Left renal cortex interstitium (tissue), 4 donors: ENCODE measurements at regions not wholly inside any gene's neighbourhood (a gene's known extent, or its start where the extent isn't known, plus 50 kb on each side); places are given as distances from the start of the nearest gene placed in this dataset.
"Not testable (repeated sequence)": the region's sequence is repeated elsewhere in the genome, so short reads cannot be mapped to it uniquely, and the experiment has no call there.

Experiments used
- DNase-seq, 4 donors: peaks; one replicate each; pipeline ENCODE4 v3.0.0-alpha.2; 2013; ENCODE audit warnings: low read depth in 4 of 4, low spot score in 2 of 4, missing footprints in 1 of 4

- DNase-seq, result no peak
These were observed 128.3 kb downstream of the YIPF5 start for GRCh38 chr5:144042156-144042555.

GRCh38 chr5:144048259-144048856 lies 122.1 kb downstream of the YIPF5 start:
- no peak for DNase-seq

- DNase-seq, result not testable (repeated sequence)
These were observed 115.1 kb downstream of the YIPF5 start for GRCh38 chr5:144055391-144055790.

GRCh38 chr5:144060091-144060490 lies 110.4 kb downstream of the YIPF5 start:
- DNase-seq, result not testable (repeated sequence)

GRCh38 chr5:144060598-144060997 lies 109.9 kb downstream of the YIPF5 start:
- no peak for DNase-seq

GRCh38 chr5:144065786-144066185 lies 104.7 kb downstream of the YIPF5 start:
- no peak for DNase-seq

DNA sequence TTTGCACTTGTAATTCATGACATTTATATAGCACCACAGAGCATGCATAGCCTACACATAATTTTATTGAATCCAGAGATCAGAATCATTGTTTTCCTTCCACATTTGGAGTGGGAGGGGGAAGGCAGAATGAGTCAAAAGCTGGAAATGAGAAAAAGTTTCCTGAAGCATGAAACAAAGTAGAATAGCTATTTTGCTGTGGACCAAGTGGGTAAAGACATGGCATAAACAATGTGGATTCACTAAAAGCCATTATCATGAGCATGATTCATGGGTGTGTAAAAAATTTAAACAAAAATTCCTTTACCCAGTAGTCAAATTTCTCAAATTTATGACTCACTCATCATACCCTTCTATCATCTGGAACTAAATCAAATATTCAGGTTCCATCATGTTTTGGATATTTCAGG lies 97.9 kb downstream of the YIPF5 start:
- no peak for DNase-seq

- no peak for DNase-seq
These were observed 93.9 kb downstream of the YIPF5 start for GRCh38 chr5:144076521-144077083.

- no peak for DNase-seq
These were observed 87.3 kb downstream of the YIPF5 start for GRCh38 chr5:144083185-144083584.

DNA sequence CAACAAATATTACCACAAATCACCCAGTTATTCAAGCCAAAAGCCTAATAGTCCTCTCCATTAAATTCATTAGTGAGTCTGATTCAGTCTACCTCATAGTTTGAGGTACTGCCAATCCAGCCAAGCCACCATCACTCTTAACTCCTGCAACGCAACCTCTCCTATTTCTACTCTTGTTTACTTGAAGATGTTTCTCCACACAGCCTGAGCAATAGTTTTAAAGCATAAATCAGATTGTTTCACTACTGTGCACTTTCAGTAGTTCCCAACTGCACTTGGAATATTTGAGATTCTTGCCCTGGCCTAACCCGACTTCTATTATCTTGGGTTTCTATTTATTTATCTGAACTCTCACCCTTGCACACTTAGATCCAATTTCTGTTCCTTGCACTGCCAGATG lies 85.5 kb downstream of the YIPF5 start:
- DNase-seq, result peak in 1 of 4 donors; percentile 11

GRCh38 chr5:144085381-144085780 lies 85.1 kb downstream of the YIPF5 start:
- no peak for DNase-seq

DNA sequence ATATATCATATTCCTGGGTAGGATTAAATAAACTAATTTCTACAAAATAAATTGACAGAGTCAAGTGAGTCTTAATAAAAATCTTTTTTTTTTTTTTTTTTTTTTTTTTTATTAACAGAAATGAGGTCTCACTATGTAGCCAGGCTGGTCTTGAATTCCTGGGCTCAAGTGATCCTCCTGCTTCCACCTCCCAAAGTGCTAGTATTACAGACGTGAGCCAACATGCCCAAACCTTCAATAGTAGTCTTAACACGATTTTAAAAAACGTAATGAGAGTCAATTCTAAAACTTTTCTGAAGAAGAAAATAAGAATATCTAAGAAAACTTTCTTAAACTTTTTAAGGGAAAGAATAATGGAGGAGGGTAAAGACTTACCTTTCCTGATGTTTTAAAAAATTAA lies 84.2 kb downstream of the YIPF5 start:
- DNase-seq, result no peak

DNA sequence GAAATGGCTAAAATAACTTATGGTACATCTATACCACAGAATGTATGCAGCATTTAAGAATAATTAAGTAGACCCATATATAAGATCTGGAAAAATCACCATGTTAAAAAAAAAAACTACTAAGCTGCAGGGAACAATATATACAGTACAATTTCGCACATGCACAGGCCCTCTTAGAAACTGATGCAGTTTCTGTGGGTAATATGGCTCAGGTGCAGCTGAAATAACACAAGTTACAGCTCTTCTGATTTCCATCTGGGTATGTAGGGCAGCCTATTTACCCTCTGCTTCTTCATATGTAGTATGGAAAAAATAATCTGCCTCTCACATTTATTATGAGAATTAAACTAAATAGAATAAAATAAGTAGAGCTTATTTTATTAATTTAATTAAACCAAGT lies 82.9 kb downstream of the YIPF5 start:
- no peak for DNase-seq

DNA sequence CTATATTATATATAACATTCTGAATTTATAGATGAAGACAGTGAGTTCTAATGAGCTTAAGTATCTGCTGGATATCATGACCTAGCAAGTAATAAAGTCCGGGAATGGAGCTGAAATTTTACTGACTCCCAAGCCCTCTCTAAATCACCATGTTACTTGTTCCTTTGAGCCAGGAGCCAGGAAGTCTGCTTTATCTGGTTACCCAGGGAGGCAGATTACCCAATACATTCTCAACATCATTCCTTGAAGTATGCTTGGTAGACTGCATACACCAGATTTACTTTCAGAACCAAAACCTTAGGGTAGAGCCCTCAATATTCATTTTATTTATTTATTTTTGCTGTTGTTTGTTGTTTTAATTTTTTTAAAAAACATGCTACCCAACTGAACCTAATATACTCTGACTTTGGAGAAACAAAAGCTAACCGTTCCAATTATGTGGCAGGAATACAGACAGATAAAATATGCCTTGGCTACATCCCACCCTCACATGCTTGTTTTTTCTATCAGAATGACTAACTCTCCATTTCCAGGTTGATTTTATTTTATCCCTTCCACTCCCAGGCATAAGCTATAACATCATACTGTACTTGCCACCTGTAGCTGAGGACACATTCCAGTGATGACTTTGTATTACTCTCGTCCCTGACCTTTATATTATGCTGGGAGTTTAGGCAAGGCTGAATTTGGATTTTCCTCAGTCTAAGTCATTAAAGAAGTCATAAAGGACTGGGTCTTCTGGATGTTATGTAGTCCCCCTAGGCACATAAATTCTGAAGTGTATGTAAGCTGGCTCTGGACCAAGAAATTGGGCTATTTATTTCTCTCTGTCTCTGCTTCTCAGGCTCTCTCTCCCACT lies 82.0 kb downstream of the YIPF5 start:
- DNase-seq, result peak in 2 of 4 donors; percentile 18 to 43

- peak in 2 of 4 donors; percentile 21 to 48 for DNase-seq
These were observed 80.9 kb downstream of the YIPF5 start for GRCh38 chr5:144089401-144090021.

- DNase-seq, result no peak
These were observed 78.0 kb downstream of the YIPF5 start for GRCh38 chr5:144092508-144092907.

- DNase-seq, result no peak
These were observed 77.1 kb downstream of the YIPF5 start for GRCh38 chr5:144093400-144093799.

- no peak for DNase-seq
These were observed 76.6 kb downstream of the YIPF5 start for GRCh38 chr5:144093868-144094267.

DNA sequence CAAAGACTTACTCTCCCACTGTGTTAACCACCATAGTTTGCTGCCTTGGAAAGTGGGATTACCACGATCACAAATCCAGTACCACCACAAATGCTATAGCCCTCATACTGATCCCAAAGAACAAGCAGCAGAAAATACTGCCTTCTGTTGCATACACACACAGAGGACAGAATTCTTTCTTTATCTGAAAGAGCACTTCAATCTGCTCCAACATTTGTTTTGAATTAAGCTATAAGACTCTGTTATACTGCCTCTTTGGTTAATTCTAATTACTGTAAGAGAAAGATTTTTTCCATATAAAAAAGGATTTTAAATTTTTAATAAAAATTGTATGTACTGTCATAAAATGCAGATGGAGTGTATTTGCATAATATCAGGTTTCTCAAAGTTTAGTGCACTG lies 69.8 kb downstream of the YIPF5 start:
- DNase-seq, result no peak

DNA sequence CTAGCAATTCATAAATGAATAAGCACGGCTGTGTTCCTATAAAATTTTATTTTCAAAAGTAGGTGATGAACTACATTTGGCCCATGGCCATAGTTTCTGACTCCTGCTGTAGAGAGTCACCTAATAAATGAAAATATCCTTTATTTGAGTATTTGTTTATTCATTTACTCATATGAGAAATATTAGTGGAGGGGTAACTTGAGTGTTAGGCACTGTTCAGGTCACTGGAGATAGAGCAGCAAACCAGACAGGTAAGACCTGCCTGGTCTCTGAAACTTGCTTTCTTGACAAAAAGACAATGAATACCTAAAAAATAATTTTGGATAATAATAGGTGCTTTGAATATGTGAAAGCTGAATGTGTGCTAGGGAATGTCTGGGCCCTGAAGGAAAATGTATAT lies 68.8 kb downstream of the YIPF5 start:
- no peak for DNase-seq

- DNase-seq, result no peak
These were observed 68.1 kb downstream of the YIPF5 start for GRCh38 chr5:144102361-144102760.
